ENCODE measurements at regions not wholly inside any gene's neighbourhood (a gene's known extent, or its start where the extent isn't known, plus 50 kb on each side); places are given as distances from the start of the nearest gene placed in this dataset.

GRCh38 chr5:118518720-118519119 is 469.6 kb downstream of the DTWD2 start:
- TF ChIP-seq POLR2A (IDR thresholded peaks at IDR 0.05; ENCODE audit: low read depth, low read length) (no peak), POLR2AphosphoS5 (IDR thresholded peaks at IDR 0.05; ENCODE audit: low read depth, low read length) (no peak)
